Testis (tissue), 2 donors: ENCODE measurements at regions not wholly inside any gene's neighbourhood (a gene's known extent, or its start where the extent isn't known, plus 50 kb on each side); places are given as distances from the start of the nearest gene placed in this dataset.

ENCODE experiments used
- POLR2A ChIP-seq: fragments of 450-650 bp; IDR thresholded peaks from one replicate; pipeline ENCODE4 v1.6.1; 2017; ENCODE audit warnings: antibody characterized with exemption, mild to moderate bottlenecking, moderate library complexity
- TF ChIP-seq, protein P1 (sequence below), 3 experiments: fragments of 450-650 bp in 2 of 3; fragments of 200-600 bp in 1 of 3; sonication (generic) in 1 of 3; IDR thresholded peaks; one replicate each; pipeline ENCODE4 v1.5.1; 2016 to 2019; ENCODE audit warnings: antibody characterized with exemption in 3 of 3, mild to moderate bottlenecking in 2 of 3, moderate library complexity in 1 of 3

DNA sequence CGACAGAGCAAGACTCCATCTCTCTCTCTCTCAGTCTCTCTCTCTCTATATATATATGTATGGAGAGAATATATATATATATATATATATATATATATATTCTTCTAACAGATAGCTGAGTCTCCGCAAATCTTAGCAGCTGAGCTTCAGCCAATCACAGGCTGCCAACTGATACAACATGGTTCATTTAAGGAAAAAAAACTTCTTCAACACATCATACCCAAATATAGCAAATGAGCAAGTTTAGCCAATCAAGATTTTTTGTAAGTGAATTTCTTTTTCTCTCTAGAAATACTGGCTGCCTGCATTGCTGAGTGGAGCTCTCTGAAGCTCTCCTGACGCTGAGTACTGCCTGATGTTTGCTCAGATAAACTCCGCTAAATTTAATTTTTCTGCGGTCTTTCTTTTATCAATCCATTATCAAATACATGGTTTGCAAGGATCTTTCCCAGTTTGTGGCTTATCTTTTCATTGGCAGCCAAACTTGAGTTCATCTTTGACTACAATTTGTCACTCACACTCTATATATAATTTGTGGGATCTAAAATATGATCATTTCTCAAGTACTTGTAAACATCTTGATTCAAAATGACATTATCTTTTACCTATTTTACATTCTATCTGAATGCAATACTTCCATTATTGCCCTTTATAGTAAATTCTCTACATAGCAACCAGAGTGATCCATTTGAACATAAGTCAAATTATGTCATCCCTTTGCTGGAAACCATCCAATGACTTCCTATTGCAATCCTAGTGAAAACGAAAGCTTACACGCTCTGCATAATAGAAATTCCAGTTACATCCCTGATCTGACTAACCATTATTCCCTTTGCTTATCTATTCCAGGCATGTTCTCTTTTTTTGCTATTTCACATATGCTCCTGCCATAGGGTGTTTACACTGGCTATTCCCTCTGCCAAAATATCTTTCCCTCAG is 2131.7 kb downstream of the MRPL39 start:
- TF ChIP-seq POLR2A: no peak
- TF ChIP-seq, protein P1, sequence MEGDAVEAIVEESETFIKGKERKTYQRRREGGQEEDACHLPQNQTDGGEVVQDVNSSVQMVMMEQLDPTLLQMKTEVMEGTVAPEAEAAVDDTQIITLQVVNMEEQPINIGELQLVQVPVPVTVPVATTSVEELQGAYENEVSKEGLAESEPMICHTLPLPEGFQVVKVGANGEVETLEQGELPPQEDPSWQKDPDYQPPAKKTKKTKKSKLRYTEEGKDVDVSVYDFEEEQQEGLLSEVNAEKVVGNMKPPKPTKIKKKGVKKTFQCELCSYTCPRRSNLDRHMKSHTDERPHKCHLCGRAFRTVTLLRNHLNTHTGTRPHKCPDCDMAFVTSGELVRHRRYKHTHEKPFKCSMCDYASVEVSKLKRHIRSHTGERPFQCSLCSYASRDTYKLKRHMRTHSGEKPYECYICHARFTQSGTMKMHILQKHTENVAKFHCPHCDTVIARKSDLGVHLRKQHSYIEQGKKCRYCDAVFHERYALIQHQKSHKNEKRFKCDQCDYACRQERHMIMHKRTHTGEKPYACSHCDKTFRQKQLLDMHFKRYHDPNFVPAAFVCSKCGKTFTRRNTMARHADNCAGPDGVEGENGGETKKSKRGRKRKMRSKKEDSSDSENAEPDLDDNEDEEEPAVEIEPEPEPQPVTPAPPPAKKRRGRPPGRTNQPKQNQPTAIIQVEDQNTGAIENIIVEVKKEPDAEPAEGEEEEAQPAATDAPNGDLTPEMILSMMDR (IDR thresholded peaks at IDR 0.05): no peak
